ENCODE measurements at regions not wholly inside any gene's neighbourhood (a gene's known extent, or its start where the extent isn't known, plus 50 kb on each side); places are given as distances from the start of the nearest gene placed in this dataset.

DNA sequence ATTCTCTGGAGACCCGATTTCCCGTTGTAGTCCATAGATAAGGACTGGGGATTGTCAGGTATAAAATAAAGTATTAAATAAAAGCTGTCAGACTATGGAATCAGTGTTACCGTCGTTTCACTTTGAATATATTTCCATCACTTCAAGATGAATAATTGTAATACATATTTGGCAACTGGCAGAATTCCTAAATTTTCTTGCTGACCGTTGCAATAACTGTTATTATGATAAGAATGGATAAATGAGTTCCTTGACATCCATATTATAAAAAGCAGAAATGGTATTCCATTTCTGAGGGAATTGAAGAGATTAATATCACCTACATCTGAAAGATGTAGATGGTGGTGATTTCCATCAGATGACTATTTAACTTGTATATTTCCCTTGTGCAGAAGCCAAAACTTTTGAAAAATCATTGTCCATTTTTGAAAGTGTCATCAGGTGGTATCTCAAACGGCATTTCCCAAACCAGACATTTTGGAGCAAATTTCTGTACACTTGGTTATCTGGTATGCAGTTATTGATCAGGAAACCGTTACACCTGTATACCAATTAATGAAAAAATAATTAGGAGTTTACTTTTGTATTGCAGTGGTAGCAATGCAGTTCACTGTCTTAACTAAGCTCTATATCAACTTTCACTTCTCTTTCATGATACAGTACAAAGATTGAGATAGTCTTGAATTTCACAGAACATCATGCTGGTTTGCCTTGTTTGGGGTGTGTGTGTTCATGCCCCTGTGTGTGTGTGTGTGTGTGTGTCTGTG is 878.5 kb downstream of the PCDH18 start:
- DNase-seq (ENCODE audit: low spot score): no peak

DNA sequence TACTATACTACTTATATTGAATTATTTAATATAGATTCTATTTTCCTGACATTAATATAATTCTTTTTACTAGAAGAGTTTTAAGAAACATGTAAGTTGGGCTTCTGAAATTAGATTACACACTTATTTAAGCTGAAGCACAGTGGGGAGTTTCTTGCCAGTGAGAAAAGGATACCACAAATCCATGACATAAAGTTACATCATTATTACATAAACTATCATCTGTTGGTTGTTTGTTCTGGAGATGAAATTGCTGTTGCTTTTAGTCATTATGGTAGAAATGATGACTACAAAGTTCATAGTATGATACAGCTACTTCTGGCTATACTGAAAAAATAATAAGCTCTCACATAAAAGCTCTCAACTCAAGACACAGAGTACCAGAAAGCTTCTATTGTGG is 880.4 kb downstream of the PCDH18 start:
- no peak for DNase-seq (ENCODE audit: low spot score)

DNA sequence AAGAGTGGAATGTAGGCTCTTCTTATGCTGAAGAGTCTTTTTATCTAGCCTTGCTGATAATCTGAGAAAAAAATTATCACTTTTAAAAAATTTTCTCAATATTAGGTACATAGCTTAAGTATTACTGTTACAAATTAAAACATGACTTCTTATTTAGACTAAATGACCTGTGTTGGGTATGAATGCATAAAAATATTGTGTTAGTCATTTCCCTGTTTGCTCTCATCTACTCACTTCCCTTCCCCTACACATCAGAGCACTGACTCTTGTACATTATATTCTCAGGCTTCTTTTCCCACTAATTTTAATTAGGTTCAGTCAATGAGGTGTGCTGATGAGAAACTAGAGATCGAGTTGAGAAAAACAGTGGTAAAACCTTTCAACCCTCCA is 881.0 kb downstream of the PCDH18 start:
- no peak for DNase-seq (ENCODE audit: low spot score)

DNA sequence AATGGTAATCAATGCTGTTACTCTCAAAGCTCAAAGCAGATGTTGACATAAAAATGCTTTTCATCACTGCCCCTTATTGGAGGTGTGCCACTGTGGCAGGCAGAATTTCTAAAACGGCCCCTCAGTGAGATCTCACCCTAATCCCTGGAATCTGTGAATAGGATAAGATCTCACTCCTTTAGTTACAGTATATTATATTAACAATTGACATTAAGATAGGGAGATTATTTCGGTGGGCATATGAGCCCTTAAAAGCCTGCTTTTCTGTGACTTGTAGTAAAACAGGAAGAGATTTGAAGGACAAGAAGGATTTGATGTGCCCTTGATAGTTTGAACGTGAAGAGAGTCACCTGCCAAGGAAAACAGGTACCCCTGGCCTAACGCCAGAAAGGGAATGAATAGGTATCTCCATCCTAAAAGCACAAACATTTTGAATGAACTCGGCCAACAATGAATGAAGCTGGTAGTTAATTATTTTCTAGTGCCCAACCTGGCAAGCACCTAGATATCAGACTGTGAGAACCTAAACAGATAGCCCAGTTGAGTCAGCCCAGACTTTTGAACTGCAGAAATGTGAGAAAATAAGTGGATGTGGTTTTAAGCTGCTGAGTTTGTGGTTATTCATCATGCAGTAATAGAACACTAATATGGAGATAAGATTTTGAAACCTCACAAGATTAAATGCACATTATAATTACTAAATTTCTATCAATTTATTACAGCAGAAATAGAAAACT is 881.6 kb downstream of the PCDH18 start:
- DNase-seq (ENCODE audit: low spot score): no peak

DNA sequence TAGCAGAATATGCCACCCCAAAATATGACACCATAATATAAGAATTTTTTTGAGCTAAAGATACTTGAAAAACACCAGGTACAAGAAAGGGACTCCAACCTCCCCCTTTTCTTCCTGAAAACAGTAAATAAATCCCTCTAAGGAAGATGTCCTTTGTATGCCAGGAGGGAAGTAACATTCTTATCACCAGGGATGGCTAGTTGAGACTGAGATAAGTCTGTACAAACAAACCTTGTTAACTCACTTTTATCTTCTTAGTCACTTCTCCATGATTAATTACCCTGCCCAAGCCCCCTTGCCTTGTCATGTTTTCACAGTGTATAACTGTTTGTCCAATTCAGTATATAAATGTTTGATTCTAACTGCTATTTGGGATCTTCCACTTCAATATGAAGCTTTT is 888.0 kb downstream of the PCDH18 start:
- no peak for DNase-seq (ENCODE audit: low spot score)

DNA sequence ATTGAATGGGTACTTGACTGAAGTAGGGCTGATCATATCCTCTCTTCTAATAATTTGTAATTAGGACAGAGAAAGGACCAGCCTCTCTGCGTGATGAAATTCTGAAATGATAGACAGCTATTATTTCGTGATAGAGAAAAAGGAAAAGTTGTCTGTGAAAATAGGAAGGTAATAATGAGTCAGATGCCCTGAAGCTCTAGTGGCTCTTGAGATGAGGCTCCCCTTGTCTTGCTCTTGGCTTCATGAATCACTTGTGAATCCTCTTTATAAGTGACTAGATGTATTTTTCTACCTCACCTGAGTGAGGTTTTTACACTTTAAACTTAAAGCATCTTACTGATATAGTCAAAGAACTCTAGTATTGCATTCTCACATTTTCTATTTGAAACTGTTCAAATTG is 888.9 kb downstream of the PCDH18 start:
- no peak for DNase-seq (ENCODE audit: low spot score)

DNA sequence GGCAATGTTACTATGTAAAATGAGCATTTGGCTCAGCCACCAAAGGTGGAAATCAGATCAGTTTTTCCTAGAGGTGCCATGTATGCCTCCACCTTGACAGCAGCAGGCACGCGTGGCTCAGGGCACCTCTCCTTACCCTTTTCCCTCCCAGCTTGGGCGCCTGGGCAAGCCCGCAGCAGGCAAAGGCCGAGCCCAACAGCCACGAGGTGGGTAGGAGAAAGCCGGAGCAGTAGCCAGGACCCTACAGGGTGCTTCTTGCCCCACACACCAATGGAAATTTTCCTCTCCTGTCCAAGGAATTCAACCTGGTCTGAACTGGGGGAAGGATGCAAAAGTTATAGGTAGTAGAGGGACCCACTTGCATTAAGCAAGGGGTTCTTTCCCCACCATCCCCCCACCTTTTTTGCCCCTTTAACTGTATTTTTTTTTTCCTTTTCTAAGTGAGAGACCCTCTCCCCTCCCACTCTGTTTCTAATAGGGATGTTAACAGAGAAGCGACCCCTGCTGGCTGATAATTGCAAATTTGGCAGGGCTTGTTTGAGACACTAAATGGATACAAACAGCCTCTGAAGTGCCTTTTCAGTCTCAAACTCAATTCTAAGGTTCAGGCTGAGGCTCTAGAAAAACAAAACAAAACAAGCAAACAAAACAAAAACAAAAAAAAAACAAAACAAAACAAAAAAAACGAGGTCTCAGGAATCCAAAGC is 895.1 kb downstream of the PCDH18 start:
- peak; percentile 19 for DNase-seq (ENCODE audit: low spot score)

DNA sequence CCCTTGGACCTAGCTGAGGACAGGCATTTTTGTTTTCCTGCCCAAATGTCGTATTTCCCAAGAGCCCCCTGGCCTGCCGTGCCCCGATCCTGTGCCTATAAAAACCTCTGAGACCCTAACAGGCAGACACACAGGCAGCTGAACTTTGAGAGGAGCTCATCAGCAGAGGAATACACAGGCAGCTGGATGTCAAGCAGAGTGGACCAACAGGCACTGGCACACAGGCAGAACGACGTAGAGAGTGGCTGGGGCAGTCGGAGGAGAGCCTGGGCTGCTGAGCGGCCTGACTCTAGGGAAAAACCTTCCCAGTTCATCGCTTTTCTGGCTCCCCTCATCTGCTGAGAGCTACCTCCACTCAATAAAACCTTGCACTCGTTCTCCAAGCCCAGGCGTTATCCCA is 896.1 kb downstream of the PCDH18 start:
- no peak for DNase-seq (ENCODE audit: low spot score)

DNA sequence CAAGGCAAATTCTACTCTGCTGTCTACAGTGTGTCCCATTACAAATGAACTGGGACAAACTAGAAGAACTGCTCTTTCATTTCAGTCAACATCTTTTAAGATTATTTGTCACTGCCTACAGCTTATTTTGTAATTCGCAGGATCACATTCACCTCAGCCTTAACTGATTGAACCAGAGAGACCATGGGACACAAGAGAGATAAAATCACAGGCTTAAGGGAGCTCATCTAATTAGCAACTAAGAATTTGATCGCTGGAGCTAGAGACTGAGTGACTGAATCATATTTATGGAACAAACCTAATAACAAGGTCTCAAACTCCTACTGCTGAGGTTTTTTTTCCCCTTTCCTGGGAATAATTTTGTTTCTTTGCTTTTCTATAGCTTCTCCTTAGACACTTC is 898.2 kb downstream of the PCDH18 start:
- no peak for DNase-seq (ENCODE audit: low spot score)

DNA sequence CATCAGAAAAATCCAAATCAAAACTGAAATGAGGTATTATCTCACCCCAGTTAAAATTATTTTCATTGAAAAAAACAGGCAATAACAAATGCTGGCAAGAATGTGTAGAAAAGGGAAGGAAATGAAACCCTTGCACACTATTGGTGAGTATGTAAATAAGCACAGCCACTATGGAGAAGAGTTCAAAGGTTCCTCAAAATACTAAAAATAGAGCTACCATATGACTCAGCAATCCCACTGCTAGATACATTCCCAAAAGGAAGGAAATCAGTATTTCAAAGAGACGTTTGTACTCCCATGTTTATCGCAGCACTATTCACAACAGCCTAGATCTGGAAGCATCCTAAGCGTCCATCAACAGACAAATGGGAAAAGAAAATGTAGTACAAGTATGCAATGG is 932.4 kb downstream of the PCDH18 start:
- DNase-seq (ENCODE audit: low spot score): no peak

DNA sequence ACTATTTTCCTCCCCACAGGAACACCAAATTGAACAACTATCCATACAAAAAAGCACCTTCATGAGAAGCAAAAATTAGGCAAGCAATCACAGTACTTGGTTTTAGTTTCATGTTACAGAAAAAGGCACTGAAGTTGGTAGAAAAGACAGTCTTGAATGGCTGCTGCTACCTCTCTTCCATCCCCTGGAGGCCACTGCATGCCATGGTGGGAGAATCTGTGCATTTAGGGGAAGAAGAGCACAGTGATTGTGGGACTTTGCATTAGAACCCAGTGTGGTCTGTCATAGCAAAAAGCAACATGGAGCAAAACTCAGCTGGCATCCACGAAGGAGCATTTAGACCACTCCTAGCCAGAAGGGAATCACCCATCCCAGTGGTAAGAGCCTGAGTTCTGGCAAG is 941.9 kb downstream of the PCDH18 start:
- DNase-seq (ENCODE audit: low spot score): no peak

DNA sequence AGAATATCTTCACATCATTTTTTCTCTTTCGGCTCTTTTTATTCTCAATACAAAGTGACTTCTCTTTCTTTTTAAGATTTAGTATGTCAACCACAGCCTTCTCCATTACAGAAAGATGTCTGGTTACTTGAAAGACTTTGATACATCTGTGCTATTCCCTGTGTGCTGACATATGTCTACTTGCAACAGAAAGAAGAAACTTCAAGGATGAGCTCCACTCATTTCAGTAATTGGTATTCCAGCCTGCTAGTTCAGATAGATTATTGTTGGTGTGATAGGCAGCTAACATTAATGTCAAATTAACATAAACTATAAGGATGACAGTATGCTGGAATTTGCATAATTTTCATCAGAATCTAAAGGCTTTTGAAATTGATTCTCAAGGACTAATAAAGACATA is 948.7 kb downstream of the PCDH18 start:
- no peak for DNase-seq (ENCODE audit: low spot score)

DNA sequence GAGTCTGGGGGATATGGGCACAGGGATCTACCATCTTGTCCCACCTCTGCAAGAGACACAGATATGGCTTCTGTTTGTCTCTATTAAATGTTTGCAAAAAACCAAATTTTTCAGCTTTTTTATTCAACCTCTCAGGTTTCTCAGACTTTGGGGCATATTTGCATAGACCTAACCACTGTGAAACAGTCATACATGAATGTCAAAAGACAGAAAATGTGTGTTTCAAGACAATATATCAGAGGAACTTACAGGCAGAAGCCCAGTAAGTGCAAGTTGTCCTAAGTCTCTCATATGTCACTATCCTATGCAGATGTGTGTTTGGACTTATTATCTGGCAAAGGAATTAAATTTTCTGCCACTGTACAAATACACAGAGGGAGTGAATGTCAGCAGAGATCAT is 951.2 kb downstream of the PCDH18 start:
- DNase-seq (ENCODE audit: low spot score): no peak

DNA sequence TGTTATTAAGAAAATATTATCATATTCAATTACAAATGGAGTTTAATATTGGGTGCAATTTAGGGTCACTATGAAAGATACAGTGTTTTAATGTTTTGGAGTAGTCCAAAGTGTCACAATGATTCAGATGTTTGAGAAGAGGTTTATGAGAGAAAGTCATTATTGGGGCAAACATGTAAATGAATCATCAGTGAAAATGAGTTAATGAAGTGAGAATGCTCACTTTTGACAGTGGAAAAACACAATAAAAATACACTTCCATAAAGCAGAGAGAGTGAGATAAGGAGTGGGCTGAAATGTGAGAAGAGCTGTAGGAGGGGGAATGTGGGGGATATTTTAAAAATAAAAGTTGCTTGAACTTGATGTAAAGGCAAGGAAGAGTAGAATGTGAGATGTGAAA is 957.1 kb downstream of the PCDH18 start:
- DNase-seq (ENCODE audit: low spot score): no peak

DNA sequence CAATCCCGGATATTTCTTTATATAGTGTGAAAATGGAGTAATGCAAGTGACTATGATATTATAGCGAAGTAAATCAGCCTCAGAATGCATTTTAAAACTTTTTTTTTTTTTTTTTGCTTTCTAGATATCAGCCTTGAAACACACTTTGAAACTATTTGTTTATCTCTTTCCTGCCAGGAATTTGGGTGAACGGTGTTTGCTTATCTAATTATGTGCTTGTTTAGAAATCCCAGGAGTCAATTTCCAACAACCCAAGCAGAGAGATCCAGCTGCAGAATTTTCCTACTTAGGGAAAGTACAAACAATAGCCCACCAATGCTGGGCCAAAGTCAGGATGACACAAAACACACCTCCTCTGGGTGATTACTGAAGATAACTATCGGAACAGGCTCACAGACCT is 958.8 kb downstream of the PCDH18 start:
- no peak for DNase-seq (ENCODE audit: low spot score)

DNA sequence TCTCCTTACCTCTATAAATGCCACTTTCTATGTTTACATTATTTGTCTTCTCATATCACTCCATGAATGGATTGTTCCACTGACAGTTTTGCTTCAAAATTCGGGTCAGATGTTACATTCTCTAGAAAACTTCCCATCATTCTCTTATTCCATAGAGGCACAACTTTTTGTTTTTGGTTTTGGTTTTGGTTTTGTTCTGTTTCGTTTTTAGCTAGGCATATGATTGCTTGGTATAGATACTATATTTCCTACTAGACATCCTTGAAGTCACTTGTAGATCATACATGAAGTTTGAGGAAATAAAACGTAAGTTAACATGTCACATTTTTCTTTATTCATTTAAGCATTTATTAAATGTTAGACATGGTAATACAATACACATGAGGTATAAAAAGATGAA is 961.0 kb downstream of the PCDH18 start:
- DNase-seq (ENCODE audit: low spot score): no peak

DNA sequence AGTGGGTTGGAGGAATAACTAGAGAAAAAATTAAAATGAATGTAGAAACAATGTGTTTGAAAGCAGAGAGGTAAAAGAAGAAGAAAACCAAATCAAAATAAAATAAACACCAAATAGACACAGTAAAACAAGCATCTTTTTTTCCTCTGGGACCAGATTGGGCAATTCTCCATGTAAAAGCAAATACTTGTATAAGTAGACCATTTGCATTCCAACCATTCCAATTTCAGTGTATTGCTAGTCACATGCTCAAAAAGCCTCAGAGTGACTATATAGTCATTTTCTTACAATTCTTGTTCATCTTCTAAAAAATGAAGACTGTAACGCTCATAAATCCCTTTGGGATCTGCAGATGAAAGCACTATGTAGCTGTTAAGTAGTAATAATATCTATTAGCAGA is 969.5 kb downstream of the PCDH18 start:
- DNase-seq (ENCODE audit: low spot score): no peak

DNA sequence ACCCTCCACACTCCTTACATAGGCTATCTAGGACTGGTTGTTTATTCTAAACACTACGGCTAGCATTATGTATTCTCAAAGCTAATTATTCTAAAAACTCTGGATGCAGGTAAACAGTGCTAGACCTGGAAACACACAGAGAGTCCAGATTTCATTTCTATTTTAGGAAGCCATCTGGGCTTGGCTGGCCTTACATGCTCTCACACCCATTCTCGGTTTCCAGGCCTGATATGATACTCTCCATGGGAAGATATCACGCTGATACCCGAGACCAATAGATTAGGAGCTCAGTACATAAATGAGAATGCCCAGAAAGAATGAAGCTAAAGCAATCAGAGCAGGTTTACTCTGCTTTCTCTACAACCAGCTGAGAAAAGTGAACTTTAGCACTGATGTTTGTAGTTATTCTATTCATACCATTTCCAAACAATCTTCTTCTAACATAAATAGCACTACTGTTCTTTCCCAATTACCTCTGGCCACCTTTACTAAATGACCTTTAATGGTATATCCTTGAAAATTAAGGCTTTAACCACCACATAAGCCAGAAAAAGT is 973.3 kb downstream of the PCDH18 start:
- DNase-seq (ENCODE audit: low spot score): peak; percentile 81

DNA sequence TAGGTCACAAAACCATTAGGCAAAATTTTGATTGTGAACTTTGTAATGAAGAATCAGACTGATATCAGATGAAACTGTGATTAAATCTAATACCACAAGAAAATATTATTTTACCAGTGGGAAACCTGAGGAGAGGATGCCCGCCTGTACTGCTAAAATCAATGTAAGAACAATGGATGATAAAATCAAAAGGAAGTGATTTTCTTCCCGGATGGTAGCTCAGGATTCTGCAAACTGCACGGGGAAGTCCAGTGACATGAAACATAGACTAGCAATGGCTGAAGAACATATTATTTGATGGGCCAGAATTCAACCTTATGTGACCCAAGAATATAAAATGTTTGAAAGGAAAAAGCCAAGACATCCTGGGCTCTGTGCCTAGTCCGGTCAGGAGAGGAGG is 974.9 kb downstream of the PCDH18 start:
- DNase-seq (ENCODE audit: low spot score): no peak

DNA sequence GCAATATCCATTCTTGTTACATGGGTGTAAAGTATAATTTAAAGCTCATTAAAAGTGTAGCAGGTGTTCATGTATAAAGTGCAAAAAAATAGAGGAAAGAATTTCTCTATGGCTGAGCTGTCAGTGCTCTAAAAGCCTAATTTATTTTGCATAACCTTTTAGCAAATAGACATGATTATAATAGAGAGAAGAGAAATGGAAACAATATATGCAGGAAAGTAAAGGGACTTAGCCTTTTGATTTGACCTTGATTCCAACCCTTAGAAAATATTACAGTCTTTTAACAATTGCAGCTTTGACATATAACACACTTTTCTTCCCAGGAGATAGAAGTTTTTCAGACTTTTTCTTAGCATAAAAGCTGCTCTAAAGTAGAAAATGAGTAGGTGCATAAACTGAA is 978.3 kb downstream of the PCDH18 start:
- no peak for DNase-seq (ENCODE audit: low spot score)

DNA sequence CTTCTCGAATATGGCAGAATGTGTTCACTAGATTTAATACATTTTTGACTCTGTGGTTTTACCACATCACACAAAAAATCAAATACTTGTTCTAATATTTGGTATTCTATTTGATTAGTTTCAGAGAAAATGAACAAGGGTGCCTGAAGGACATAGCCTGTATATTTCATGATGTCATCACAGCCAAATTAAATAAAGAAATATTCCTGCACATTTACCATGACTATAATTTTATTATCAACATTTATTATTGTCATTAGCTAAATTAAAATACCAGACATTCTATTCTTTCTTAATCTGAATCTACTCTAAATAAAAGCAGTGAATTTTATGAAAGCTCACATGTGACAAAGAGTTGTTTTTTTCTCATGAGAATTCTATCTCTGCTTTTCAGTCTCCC is 980.5 kb downstream of the PCDH18 start:
- no peak for DNase-seq (ENCODE audit: low spot score)

DNA sequence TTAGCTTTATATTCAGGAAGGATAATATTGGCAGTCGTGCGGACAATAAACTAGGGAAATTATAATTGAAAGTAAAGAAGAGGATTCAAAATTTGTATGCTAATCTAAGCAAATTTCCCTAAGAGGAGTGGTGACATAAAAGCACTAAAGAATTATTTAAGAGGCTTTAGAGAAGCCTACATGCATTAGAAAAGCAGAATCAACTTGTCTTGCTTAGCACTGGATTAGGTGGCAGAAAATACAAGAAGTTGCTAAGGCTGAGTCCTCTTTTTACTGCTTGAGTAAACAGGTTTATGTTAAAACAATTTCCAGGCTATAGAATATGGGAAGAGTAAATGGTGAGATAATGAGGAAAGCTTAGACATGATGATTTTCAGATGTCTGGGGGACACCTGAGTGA is 991.5 kb downstream of the PCDH18 start:
- no peak for DNase-seq (ENCODE audit: low spot score)

DNA sequence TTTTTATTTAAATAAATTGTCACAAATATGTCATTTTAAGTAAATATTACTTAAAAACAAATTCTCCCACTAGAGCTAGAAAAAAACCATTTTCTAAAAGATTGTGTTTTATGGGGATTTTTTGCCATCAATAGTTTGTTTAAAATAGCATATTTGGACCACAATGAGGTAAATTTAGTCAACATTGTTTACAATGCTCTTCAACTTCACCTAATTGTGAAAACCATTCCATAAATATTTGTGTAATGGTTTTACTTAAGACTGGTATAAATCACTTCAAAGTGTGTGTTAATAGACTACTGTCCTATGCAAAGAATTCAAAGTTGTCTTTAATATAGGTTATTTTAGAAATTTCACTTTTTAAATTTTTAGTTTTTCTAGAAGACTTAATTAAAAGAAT is 1004.2 kb downstream of the PCDH18 start:
- no peak for DNase-seq (ENCODE audit: low spot score)
